ENCODE measurements at regions not wholly inside any gene's neighbourhood (a gene's known extent, or its start where the extent isn't known, plus 50 kb on each side); places are given as distances from the start of the nearest gene placed in this dataset.

GRCh38 chr12:33663000-33663654 is 223.5 kb upstream of the SYT10 start:
- TF ChIP-seq, protein P1, sequence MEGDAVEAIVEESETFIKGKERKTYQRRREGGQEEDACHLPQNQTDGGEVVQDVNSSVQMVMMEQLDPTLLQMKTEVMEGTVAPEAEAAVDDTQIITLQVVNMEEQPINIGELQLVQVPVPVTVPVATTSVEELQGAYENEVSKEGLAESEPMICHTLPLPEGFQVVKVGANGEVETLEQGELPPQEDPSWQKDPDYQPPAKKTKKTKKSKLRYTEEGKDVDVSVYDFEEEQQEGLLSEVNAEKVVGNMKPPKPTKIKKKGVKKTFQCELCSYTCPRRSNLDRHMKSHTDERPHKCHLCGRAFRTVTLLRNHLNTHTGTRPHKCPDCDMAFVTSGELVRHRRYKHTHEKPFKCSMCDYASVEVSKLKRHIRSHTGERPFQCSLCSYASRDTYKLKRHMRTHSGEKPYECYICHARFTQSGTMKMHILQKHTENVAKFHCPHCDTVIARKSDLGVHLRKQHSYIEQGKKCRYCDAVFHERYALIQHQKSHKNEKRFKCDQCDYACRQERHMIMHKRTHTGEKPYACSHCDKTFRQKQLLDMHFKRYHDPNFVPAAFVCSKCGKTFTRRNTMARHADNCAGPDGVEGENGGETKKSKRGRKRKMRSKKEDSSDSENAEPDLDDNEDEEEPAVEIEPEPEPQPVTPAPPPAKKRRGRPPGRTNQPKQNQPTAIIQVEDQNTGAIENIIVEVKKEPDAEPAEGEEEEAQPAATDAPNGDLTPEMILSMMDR (IDR thresholded peaks at IDR 0.05; ENCODE audit: low read length): no peak
- no peak for TF ChIP-seq EZH2 (optimal IDR thresholded peaks at IDR 0.05; ENCODE audit: low read depth, low read length)
